GM18505 (cell line): ENCODE measurements at regions not wholly inside any gene's neighbourhood (a gene's known extent, or its start where the extent isn't known, plus 50 kb on each side); places are given as distances from the start of the nearest gene placed in this dataset.

ENCODE experiments used
- ATAC-seq: cut with Tn5 transposase; IDR thresholded peaks from one replicate; pipeline ENCODE4 v1.9.1; 2021; ENCODE audit not compliant: unreplicated experiment
- POLR2A ChIP-seq: IDR thresholded peaks from 4 replicates; pipeline ENCODE4 v1.6.1; 2011; ENCODE audit warnings: borderline replicate concordance; ENCODE audit not compliant: insufficient read depth, insufficient read length; ENCODE audit errors: extremely low read depth

- no peak for TF ChIP-seq POLR2A
- ATAC-seq: no peak
Measured at GRCh38 chr1:58836408-58836807, 52.6 kb upstream of the JUN start.

DNA sequence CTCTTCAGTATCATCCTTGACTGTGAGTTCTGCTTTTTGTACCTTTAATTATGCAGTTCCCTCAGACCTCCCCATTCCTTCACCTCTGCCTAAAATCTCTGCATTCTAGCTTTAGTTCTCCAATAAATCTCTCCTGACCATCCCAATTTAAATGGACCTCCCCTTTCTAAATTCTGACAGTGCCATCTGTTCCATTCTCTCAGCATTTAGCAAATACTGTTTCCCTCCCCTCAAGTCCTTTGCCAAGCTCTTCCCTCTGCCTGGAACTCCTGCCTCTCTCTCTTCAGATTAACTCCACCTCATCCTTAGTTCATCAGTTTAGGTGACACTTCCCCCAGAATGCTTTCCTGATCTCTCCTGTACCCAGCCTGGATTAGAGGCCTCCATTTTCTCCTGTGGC lies 54.0 kb upstream of the JUN start:
- TF ChIP-seq POLR2A: no peak
- ATAC-seq: no peak

DNA sequence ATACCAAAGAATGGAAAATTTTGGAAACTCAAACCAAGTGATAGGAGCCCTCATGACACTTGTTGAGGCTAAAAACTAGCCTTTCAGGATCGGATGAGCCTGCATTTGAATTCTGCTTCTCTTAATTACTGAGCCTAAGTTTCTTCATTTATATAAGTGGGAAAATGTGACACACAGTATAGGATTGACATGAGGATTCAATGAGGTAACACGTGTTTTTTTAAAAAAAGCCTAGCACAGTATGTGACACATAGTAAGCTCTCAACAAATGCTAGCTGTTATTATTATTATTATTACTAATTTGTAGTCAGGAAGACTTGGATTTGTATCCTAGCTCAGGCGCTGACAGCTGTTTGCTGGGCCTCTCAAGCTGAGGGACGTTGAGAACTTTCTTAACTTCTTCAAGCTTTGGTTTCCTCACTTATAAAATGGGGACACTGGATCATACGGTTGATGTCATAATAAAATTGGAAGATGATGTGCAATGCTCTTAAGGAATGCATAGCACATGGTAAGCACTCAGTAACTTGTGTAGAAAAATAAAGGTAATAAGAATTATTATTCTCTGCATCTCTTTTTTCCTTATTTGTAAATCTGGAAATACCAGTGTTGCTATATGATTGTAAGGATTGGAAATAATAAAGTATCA lies 55.4 kb upstream of the JUN start:
- no peak for TF ChIP-seq POLR2A
- no peak for ATAC-seq

DNA sequence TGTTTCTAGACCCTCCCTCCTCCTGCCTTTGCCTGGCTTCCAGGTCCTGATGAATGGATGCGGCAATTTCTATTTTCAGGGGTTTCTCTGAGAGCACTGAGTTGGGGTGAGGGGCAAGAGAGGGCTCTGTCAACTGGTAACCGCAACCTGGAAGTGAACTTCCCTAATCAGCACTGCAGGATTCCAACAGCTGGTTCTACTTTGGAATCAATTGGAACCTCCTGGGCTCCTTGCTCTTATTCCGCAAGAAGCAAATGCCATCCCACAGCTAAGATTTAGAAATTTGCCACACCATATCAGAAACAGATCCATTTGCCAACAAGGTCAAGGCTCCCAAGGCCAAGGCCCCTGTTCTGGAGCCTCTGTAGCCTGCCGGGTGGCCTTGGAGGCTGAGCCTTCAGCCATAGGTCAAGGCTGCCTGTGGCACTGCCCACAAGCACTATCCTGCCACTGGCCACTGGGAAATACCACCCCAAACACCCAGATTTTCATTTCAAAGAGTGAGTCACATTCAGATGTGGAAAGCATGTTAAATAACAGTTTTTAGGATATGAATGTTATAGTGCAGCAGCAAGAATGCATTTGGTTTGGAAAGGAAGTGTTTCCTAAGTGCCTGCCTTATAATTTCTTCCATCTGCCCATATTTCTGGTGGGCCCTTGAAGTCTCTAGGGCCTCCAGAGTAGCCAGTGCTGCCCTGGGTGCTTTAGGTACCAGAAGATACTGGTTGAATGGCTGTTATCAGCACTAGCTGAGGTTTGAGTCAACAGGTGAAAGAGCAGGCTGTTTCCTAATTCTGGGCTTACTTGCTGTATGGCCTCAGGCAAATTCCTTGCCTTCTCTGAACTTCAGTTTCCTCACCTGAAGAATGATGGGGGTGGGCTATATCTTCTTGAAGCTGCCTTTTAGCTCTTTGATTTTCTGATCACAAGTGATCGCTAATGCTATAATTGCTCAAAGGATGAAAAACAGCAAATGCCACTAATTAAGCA lies 56.3 kb upstream of the JUN start:
- no peak for ATAC-seq
- no peak for TF ChIP-seq POLR2A

DNA sequence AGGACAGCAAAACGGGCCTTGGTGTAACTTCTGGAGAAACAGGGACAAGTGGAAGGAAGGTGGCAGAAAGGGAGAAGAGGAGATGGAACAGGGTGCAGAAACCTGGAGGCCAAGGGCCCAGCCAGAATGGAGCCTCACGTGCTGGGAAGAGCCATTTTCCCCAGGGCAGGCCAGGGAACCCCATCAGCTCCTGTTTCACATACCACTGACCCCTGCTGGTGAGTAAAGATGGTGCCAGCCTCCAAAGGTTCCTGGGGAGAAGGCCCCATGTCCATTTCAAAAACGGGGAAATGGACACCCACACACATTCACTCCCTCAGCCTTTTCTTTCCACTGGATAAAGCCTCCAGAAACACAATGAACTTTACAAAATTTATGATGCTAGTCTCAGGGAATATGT lies 57.6 kb upstream of the JUN start:
- no peak for ATAC-seq
- TF ChIP-seq POLR2A: no peak

DNA sequence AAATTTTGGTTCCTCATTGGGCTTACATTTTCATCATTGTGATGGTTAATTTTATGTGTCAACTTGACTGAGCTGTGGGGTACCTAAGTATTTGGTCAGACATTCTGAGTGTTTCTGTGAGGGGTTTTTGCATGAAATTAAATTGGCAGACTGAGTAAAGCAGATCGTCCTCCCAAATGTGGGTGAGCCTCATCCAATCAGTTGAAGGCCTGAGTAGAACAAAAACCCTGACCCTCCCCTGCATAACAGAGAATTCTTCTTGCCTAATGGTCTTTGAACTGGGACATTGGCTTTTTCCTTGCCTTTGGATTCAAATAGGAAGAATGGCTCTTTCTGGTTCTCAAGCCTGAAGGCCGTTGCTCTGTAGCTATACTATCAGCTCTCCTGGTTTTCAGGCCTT lies 59.1 kb upstream of the JUN start:
- no peak for ATAC-seq

GRCh38 chr1:58844176-58844575 lies 60.3 kb upstream of the JUN start:
- TF ChIP-seq POLR2A: no peak
- ATAC-seq: no peak

More for the DNA sequence above, 59.1 kb upstream of the JUN start:
- no peak for TF ChIP-seq POLR2A

GRCh38 chr1:58845942-58846341 lies 62.1 kb upstream of the JUN start:
- no peak for ATAC-seq
- TF ChIP-seq POLR2A: no peak

GRCh38 chr1:58848818-58849411 lies 65.1 kb upstream of the JUN start:
- TF ChIP-seq POLR2A: no peak
- no peak for ATAC-seq

DNA sequence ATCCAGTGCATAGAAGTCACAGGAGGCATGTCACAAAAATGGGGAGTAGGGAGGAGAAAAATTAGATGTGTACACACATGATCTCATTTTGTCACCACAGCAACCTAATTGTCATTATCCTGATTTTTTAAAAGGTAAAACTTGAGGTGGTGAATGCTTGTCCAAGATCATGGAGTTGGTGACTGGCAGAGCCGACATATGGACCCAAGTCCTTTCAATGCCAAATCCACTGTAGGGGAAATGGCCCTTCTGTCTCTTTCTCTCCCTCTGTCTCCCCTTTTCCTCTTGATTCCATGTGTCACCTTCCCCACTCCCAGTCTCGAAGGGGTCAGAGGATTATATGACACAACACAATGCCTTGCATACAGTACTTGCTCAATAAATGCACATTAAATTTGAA lies 65.7 kb upstream of the JUN start:
- no peak for TF ChIP-seq POLR2A
- ATAC-seq: no peak

DNA sequence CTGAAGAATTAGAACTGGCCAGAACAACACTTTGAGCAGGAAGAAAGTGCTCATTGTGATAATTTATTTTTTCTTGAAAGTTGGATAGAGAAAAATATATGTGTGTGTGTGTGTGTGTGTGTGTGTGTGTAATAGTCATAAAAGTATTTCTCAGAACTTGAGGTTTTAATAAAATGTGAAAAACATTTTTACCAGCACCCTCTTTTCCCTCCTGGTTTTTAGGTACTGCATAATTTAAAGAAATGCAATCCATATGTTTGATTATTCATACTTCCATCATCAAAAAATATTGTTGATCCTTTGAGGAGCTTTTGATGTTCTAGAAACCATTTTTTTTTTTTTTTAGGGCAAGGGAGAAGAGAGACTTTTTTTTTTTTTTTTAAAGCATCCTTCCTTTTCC lies 66.8 kb upstream of the JUN start:
- no peak for TF ChIP-seq POLR2A

DNA sequence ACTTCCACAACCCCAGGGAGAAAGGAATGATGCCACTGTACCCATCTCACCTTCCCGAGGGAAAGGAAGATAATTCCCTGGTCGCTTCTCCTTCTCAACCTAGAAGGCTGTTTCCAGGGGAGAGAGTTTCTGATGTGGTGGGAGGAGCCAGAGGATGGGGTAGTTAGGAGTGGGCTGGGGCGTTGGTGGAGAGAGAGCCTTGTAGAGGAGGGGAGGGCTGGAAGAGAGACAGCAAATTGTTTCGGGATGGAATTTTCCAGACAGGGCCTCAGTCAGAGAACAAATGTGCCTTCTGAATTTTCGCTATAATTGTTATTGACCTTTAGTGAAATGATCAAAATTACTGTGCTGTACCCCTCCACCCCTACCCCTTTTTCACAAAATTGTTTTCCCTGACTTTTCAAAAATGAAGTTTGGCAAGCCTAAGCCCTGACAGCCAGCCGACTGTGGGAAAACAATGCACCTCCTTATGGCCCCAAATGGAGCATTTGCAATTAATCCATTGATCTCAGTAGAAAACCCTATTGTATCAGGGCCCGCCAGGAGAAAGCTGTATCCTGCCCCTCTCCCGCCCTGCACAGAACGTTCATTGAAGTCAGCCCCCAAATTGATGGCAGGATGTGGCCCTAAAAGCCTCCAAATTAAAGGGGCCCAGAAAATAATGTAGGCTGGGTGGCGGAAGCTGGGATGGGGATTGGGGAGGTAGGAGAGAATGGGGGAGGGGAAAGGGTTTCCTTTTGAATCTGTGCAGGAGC lies 69.1 kb upstream of the JUN start:
- TF ChIP-seq POLR2A: no peak
- ATAC-seq: no peak

More for the DNA sequence above, 66.8 kb upstream of the JUN start:
- no peak for ATAC-seq

DNA sequence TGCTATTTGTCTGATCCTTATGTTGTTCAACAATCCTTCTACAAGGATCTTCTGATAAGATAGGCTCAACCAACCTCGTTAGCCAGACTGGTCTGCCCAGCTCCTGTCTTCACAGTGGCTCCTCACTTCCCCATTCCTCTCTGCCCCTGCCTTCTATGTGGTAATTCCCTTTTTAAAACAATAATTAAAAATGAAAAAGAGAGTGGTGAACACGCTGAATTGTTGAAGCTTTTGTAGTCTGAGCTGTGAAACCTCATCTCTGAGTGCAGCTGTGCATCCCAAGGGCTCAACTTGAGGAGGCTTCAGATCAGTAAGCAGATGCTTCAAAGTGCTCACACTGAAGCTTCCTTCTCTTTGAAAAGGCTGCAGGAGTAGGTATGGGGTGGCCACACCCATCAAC lies 70.7 kb upstream of the JUN start:
- no peak for ATAC-seq
- no peak for TF ChIP-seq POLR2A
